GM18517 (cell line): ENCODE measurements at regions not wholly inside any gene's neighbourhood (a gene's known extent, or its start where the extent isn't known, plus 50 kb on each side); places are given as distances from the start of the nearest gene placed in this dataset.
"Not testable (repeated sequence)": the region's sequence is repeated elsewhere in the genome, so short reads cannot be mapped to it uniquely, and the experiment has no call there.

Source experiments
- ATAC-seq: cut with Tn5 transposase; IDR thresholded peaks from one replicate; pipeline ENCODE4 v1.9.1; 2021; ENCODE audit warnings: mild to moderate bottlenecking, moderate library complexity; ENCODE audit not compliant: unreplicated experiment

DNA sequence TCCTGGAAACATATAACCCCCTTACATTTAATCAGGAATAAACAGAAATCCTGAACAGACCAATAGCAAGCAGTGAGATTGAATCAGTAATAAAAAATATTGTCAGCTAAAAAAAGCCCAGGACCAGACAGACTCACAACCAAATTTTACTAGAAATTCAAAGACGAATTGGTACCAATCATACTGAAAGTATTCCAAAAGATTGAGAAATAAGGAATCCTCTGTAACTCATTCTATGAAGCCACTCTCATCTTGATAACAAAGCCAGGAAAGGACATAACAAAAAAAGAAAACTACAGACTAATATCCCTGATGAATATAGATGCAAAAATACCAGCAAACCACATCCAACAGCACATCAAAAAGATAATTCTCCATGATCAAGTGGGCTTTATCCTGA, 714.0 kb downstream of the SEMA5A start:
- ATAC-seq: no peak

DNA sequence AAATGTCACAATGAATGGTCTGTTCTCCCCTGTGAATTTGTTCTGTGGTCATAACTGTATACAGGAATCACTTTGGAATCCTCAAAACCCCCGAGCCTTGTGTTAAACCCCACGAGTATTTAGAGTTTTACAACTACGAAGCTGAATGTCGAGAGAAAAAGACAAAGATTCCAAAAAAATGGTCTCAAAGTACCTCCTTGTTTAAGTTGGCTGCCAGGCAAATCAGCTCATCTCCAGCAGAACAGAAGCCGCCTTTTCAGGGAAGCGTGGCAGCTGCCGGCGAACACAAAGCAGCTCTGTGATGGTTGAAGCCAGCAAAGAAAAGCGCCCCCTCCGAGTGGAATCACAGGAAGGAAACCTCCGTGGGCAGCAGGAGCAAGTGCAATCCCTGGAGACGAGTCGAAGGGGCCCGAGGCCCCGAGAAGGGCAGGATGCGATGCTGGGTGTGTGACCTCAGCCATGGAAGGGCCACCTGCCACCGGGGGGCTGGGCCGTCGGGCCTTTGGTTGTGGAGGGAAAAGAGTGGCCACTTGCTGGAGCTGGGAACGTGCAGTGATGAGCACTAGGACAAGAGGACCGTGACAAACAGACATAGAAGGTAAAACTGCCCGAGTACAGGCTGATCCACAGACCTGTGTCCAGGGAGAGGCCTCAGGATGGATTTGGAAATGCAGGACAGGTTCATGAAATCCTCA, 706.4 kb downstream of the SEMA5A start:
- ATAC-seq: no peak

DNA sequence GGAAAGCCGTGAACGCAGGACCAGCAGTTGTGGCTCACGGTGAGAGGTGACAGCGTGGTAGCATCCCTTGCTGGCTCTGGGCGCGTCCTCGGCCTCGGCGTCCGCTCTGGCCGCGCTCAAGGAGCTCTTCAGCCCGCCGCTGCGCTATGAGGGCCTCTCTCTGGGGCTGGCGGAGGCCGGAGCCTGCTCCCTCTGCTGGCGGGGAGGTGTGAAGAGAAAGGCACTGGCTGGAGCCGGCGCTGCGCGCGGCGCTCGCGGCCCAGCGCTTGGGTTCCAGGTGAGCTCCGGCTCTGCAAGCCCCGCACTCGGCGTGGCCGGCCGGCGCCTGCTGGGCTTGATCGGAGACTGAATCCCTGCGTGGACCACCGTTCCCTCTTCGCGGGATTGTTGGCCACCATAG, 705.6 kb downstream of the SEMA5A start:
- no peak for ATAC-seq

DNA sequence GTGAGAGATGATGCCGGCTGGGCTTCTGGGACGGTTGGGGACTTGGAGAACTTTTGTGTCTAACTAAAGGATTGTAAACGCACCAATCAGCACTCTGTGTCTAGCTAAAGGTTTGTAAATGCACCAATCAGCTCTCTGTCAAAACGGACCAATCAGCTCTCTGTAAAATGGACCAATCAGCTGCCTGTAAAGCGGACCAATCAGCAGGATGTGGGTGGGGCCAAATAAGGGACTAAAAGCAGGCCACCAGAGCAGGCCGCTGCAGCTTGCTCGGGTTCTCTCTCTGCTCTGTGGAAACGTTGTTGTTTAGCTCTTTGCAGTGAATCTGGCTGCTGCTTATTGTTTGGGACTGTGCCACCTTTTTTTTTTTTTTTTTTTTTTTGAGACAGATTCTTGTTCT, 705.1 kb downstream of the SEMA5A start:
- ATAC-seq: not testable (repeated sequence)

DNA sequence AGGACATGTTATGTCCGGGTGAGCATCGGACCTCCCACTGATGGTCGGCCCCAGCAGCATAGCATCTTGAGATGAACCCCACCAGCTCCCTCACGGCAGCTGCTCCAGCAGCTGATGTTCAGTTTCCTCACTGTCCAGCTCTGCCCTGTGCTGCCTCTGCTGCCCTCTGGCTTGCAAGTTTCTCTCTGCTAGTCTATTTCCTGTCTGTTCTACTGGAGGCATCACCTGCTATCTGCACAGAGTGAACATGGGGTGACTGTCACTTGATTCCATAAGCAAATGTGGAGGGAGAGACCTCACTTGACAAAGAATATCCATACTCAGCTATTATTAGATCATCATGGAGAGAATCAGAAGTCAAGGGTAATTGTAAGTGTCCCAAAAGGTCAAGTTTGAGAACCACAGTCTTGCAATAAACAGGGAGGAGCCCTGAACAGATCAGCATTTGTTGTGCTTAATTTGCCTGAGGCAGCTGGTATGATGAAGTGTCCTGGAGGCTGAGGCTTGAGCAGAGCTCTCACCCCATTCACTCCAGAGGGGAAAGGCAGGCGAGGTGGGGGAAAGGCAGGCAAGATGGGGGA, 702.8 kb downstream of the SEMA5A start:
- no peak for ATAC-seq

DNA sequence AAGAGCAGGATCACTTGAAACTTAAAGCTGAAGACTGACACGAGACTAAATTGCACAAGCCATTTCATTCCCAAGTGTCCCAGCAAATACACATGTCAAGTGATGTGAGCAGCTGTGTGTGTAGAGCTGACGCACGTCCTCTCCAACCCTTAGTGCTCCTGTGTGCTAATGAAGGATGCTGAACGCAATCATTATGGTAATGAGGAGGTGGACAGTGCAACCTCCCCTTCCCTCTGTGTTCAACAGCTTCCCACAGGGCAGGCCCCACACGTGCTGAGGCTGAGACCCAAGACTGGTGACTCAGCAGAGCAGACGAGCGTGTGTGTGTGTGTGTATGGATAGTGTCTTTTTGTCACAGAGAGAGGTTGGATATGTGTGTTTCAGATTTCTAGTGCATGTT, 702.1 kb downstream of the SEMA5A start:
- ATAC-seq: no peak

DNA sequence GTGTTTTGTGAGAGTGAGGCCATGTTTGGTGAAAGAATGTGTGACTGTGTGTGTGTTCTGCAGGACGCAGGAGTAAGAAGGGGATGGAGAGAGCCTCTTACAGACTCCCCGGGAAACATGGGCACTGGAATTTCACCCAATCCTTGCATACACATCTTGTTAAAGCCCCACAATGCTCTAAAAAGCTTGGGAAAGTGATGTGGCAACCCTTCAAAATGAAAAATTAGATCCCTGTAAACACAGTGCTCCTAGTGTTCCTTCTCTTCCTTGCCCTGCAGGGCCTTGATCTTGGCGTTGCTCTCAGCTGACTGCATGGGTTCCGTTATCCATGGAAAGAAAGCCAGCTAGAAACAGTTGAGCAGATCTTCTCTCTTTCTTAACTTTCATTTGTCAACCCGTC, 701.7 kb downstream of the SEMA5A start:
- no peak for ATAC-seq

DNA sequence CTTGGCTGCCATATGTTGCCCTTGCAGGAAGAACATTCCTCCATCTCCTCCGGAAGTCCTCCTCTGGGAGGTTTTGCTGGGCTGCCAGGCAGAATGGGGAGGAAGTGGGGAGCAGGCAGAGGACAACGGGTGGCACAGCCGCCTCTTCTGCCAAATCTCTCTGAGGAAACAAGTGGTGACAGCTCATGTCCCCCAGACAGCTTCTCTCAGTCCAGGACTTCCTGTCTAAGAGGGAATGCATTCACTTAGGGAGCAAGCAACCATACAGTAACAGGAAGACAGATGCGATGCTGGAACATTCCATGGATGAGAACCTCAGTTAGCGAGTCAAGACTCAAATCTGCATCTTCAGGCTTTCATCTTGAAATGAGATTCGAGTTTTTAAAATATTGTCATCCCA, 701.0 kb downstream of the SEMA5A start:
- ATAC-seq: no peak

DNA sequence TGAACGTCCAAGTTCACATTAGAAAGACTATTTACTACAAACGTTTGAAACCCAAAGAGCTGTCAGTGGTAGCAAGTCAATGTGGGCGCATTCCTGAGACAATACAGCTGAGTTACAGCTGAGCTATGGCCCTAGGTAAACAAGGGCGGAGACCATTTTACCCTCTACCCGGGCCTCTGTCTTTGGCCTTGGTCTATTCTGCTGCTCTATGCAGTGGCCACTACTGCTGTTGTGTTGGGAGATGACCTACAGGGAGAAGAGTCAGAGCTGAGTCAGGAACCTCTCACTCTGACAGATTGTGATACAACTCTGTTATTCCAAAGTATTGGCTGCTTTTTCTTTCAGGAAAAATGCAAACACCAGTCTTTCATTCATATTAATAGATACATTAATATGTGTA, 700.6 kb downstream of the SEMA5A start:
- no peak for ATAC-seq

DNA sequence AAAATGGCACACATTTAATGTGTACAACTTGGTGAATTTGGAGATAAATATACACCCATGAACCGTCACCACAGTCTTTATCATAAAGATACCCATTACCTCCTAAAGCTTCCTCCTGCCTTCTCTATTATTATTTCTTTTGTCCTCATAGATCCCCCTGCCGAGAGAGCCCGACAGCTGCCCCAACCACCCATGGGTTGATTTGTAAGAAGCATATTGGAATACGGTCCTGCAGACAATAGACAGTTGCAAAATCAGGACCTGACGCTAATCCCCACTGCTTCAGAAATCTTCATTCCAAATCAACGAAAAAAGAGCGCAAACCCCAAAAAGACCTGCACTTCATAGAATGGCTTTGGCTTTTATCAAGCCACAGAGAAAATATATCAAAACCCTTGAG, 697.5 kb downstream of the SEMA5A start:
- ATAC-seq: no peak

DNA sequence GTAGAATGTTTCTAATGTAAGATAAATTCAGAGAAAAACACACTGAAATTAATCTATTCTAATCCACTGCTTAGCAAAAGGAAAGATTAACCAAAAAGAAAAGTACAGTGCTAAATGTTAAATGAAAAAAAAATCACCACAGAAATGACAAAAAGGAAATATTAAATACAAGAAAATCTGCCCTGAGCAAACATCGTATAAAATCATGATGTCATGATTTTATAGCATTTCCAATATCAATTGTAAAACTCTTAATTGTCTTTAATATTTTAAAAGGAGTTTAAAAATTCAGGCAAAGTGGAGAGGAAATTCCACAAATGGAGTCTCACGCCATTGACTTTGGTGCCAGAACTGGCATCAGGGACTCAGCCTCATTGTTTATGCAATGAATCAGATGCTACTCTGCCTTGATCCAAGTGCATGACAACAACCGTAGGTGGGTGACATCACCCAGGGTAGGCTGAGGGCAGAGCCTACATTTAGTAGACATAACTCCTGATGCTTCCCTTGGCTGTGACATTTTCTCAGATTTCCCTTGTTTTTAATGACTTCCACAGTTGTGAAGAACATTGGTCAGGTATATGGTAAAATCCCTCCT, 696.8 kb downstream of the SEMA5A start:
- ATAC-seq: no peak

DNA sequence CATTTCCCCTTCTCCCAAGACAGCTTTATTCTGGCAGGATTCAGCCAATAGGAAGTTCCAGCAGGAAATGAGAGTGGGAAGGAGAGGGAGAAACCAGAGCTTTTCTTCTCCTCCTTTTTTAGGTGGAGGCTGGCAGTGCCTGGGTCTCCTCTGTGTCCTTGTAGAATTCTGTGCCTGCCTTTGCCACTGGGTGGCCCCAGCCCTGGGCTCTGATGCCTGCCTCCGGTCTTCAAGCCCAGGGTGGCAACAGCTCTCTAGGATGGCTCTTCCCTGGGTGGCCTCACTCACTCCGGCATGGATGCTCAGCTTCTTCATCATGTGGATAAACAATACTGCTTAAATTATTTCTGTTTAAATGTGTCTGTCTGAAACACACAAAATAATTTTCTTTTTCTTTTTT, 694.8 kb downstream of the SEMA5A start:
- ATAC-seq: no peak

DNA sequence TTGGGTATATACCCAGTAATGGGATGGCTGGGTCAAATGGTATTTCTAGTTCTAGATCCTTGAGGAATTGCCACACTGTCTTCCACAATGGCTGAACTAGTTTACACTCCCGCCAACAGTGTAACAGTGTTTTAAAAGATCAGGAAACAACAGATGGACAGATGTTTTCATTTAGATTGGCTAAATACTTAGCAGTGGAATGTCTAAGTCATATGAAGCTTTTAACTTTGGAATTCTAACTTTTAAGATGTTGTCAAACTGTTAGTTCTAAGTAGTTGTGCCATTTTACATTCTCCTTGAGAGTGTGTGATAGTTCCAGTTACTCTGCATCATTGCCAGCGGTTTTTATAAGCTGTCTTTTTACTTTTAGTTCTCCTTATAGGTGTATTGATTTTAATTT, 688.8 kb downstream of the SEMA5A start:
- ATAC-seq: no peak

DNA sequence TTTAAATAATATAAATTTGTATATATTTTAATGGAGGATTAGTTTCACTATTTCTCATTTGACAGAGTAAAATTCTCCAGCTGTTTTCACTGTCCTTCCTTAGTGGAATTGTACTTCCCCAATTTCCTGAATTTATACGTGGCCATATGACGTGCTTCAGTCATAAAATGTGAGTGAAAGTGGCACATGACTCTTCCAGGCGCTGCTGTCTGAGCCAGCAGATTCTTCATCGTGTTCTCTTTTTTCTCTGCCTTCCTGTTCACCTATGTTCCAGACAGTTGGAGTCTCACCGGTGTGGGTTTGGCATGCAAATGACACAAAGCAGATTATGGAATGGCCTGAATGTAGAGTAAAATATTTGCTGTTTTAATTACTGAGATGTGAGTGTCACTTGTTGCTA, 684.1 kb downstream of the SEMA5A start:
- ATAC-seq: no peak

DNA sequence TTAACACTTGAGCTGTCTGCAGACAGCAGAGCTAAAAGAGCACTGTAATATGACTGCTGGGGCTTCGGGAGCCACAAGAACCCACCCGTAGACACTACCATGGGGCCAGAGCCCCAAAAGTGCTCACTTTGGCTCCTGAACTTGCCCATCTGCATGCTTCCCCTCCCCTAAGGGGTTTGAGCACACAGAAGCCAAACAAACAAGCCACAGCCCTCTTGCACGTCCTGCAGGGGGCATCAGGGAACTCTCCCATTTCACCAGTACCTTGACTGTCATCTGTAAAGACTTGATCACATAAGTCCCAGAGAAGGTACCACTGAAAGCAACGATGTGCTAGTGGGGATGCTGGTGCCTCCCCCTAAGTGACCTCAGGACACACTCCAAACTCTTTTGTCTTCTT, 681.8 kb downstream of the SEMA5A start:
- no peak for ATAC-seq

DNA sequence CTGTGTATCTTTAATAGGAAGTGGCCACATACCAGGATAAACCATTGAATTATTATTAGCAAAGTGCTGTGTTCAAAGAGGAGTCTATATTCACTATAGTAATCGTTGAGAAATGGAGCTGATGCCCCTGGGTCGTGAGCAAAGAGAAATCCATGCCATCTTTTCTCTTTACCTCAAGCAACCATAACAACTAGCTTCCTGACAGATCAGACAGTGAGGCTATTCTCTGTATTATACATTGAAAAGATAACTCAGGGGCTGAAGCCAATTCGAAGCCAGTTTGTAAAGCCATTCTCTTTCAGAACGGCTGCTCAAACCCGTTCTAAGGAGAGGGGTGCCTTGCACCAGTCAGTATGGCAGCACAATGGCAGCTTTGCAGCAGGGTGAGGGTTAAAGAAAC, 680.6 kb downstream of the SEMA5A start:
- ATAC-seq: no peak

DNA sequence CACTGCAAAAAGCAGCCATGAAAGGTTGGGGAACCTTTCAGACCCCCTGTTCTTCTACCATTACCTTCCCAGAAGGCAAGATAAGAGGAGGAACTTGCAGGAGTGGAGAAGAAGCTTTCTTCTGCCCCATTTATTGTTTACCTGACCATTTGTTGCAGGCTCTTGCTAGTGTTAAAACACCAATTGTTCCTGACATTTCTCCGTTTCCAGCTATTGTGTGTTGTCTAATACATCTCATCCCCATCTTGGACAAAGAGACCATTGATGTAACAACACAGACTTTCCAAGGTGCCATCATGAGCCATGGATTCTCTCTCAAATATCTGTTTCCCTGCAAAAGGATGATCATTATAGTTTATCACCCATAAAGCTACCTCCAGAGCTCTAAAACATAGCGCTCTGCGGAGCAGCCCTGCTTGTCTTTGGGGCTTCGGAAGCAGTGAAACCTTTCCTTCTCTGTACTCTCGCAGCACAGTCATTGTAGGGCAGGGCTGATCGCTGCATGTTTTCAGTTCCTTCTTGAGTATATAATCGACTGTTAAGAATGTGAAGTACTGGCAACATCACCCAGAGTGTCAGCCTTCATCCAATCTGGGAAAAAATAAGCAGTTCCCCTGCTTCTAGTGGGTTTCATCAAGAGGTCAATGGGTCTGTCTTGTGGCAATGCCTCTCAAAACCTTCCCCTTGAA, 680.0 kb downstream of the SEMA5A start:
- ATAC-seq: no peak

DNA sequence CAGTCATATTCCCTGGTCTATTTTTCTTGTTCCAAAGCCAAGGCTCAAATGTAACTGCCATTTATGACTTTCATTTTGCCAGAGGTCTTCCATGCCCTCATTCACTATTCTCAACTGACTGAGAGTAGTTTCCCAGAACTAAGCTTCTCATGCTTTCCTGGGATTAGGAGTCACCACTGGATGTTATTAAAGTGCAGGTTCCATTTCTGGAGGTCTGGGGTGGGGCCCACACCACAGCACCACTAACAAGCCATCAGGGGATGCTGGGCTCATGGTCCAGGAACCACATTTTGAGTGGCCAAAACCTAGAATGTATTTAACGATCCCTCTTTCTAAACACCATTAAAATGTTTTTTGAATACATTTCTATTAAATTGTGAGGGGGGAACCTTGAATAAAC, 677.6 kb downstream of the SEMA5A start:
- no peak for ATAC-seq

DNA sequence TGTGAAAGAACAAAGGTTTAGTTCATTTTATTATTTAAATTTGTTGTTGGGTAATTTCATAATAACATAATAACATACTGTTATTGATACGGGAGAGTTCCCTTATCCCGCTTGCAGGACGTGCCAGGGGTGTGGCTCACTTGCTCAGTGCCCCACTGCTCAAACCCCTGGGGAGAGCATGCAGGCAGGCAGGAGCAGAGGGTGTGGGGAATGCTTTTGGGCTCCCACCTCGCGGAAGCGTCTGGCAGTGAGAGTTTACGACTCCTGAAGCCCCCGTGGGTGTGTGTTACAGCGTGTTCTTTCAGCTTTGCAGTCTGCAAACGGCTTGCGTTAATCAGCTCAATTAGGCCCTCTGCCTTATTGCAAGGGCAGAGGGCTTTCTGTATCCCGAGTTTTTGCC, 675.9 kb downstream of the SEMA5A start:
- no peak for ATAC-seq

DNA sequence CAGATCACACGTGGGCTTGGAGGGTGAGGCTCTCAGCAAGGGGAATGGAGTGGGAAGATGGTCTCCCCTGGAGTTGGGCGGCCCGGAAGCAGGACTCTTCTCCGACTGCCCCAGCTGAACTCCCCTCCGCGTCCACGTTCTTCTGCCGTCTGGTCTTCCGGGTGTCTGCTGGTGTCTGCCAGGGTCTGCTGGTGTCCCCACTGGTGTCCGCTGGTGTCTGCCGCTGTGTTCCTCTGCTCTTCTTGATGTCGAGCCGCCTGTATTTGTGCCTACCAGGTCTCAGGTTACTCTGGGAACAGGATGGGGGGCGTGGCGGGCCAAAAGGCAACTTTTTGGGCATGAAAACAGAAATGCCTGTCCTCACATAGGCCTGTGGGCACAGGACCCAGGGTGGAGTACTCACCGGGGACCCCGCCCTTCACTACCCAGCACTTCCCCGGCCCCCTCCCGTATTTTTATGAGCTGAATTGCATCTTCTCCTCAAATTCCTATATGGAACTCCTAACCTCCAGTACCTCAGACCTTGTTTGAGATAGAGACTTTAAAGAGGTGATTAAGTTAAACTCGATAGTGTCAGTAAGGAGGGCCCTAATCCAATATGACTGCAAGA, 675.4 kb downstream of the SEMA5A start:
- ATAC-seq: no peak

DNA sequence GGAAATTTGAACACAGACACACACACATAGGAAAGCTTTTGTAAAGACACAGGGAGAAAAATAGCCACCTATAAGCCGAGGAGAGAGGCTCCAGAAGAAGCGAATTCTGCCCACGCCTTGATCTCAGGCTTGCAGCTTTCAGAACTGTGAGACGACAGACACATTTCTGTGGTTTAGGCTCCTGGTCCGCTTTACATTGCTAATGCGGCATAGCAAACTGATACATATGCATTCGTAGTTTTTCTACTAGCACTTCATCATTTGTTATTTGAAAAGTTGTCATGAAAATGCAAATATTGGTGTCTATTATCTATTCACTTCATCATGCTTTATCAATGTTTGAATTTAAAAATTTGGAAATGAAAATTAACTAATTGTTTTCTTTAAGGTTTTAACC, 674.9 kb downstream of the SEMA5A start:
- no peak for ATAC-seq

DNA sequence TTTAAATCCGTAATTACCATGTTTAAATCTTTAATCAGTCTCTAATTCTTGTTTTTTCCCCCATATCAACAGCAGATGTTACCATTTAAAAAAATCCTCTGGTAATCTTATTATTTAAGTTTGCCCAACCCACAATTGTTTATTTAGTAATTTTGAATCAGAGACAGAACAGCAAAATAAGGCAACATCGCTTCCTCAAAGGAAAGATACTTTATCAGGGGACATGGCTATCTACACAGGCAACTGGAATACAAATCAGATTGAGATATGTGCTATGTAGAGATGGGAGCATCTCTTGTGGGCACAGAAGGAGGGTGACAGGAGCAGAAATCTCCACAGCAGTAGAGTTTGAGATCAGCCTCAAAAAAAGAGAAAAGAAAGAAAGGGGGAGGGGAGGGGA, 674.4 kb downstream of the SEMA5A start:
- no peak for ATAC-seq
